HG03520 (cell line): ENCODE measurements at regions not wholly inside any gene's neighbourhood (a gene's known extent, or its start where the extent isn't known, plus 50 kb on each side); places are given as distances from the start of the nearest gene placed in this dataset.

ENCODE experiments used
- ATAC-seq: cut with Tn5 transposase; IDR thresholded peaks from one replicate; pipeline ENCODE4 v1.9.1; 2021; ENCODE audit warnings: mild to moderate bottlenecking, moderate library complexity; ENCODE audit not compliant: unreplicated experiment

DNA sequence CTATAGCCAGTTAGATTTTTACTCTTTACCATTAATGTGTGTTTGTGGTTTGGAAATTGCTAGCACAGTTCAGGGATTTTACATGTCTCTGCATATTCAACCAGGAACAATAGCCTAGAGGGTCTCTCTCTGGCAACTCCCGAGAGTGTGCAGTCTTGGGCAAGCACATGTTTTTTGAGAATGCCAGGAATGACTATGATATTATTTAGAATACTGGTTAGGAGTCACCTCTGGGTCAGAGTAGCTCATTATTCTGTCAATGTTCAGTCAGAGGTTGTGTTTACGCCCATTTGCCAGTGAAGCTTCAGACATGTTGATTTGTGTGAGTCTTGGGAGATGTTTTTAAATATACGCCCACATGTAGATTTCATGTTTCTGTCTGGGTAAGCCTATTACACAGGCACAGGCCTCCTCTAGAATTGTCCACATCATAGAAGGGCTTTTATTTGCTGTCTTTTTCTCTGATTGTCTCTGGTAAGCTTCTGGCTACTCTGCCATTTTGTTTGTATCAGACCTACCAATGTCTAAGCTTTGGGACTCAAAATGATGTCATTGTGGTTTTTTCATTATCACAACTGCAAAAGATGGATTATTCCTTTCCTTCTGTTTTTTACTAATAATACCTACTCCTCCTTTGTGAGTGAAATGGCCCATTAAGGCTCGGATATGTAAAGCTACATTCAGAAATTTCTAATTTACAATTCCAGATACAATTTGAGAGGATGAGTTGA lies 203.1 kb upstream of the PPFIA2 start:
- no peak for ATAC-seq

- ATAC-seq: no peak
Measured at GRCh38 chr12:81958406-81958805, 199.3 kb upstream of the PPFIA2 start.

DNA sequence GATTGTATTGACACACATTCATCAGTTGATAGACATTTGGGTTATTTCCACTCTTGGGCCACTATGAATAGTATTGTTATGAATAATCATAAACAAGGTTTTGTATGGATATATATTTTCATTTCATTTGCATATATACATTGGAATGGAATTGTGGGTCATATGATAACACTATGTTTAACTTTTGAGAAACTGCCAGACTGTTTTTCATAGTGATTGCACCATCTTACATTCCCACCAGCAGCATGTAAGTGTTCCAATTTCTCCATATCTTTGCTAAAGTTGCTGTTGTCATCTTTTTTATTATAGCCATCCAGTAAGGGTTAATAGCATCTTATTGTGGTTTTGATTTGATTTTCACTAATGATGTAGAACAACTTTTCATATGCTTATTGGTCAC lies 198.5 kb upstream of the PPFIA2 start:
- ATAC-seq: no peak

DNA sequence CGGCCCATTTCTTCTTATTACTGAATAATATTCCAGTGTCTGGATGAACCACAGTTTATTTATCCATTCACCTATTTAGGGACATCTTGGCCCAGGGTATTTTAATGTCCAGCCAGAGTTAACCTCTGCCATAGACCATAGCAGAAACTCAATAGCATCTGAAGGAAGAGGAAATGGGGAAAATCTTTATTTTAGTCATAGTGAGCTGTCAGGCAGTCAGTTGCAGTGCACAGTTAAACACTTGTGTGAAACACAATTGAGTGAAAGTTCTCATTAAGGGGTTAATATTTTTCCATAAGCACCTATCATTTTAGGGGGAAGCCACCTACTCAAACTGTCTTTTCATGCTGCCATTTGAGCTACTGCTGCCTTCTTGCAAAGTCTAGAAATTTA lies 197.3 kb upstream of the PPFIA2 start:
- no peak for ATAC-seq

GRCh38 chr12:81953541-81953940 lies 194.4 kb upstream of the PPFIA2 start:
- ATAC-seq: no peak

DNA sequence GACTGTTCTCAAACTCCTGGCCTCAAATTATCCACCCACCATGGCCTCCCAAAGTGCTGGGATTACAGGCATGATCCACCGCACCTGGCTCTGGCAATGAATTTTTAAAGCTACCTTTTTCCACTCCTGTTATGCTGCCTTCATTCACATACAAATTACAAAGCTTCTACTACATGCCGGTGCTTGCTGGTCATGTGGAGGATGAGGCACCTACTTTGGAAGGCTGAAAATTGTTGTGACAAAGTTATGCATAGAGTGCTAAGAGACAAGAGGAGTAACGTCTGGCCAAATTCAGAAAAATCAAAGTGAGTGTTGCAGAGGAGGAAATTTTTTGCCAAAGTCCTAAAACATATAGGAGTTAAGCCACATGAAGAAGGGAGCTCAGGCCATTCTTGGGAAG lies 191.7 kb upstream of the PPFIA2 start:
- no peak for ATAC-seq

- ATAC-seq: no peak
Measured at GRCh38 chr12:81949841-81950308, 190.7 kb upstream of the PPFIA2 start.

GRCh38 chr12:81949416-81949815 lies 190.3 kb upstream of the PPFIA2 start:
- ATAC-seq: no peak

GRCh38 chr12:81944886-81945285 lies 185.7 kb upstream of the PPFIA2 start:
- no peak for ATAC-seq

GRCh38 chr12:81942594-81942993 lies 183.4 kb upstream of the PPFIA2 start:
- ATAC-seq: no peak

DNA sequence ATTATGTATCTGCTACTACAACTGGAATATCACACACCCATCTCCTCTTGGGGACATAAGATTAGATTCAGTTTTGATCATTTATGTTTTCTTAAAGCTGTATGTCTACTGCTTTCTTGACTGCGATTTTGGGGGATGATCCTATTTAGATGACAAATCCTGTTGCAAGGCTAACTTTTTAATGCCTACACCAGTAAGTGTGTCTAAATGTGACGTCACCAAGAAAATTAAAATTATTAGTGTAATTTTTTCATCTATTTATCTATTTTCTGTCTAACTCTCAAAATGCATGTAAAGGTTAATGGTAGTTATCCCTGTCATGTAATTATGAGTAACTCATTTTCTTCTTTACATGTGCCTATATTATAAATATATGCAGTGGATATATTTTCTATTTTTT lies 170.9 kb upstream of the PPFIA2 start:
- no peak for ATAC-seq

- ATAC-seq: no peak
Measured at GRCh38 chr12:81896771-81897170, 137.6 kb upstream of the PPFIA2 start.

- no peak for ATAC-seq
Measured at GRCh38 chr12:81888961-81889360, 129.8 kb upstream of the PPFIA2 start.

DNA sequence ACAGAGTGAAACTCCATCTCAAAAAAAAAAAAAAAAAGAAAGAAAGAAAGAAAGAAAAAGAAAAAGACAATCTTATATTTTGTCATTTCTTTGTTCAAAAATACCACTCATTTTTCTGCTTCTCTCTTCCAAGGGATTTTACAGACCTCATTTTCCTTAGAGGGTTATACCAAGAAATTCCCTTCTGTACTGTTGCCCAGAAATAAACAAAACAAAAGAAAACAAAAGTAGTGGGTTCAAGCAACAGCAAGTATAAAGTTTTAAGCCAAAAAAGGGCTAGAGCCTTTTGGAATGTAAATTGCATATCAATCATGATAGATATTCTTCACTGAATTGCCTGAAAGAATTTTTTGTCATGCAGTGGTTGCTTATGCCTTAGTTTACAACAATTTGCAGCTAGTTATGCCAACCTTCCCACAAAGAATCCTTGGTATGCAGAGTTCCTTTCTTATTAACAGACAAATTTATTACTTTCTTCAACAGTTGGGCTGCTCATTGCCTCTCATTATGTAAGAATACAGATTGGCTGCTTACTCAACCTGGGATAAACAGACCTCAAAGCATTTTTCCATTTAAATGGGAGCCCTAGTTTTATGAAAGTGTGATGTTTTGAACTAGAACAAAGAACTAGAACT lies 129.1 kb upstream of the PPFIA2 start:
- ATAC-seq: no peak

DNA sequence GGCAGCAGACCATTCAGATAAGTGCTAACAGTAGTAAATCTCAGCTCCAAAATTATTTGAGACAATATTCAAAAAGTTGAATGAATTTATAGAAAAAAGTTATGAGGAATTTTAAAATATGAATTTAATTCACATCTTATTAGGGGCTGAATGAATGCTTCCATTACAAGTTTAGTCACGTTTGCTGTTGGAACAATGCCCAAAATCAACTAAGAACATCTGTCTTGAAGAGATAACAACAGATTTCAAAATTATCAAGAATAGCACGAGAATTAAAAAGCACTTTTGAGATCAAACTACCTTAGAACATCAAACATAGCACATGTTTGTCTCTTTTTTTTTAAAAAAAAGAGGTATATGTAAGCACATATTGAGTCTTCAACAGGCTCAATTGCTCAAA lies 115.4 kb upstream of the PPFIA2 start:
- no peak for ATAC-seq

GRCh38 chr12:81874166-81874565 lies 115.0 kb upstream of the PPFIA2 start:
- ATAC-seq: no peak

GRCh38 chr12:81872400-81872799 lies 113.2 kb upstream of the PPFIA2 start:
- ATAC-seq: no peak

- ATAC-seq: no peak
Measured at GRCh38 chr12:81866081-81866480, 106.9 kb upstream of the PPFIA2 start.

DNA sequence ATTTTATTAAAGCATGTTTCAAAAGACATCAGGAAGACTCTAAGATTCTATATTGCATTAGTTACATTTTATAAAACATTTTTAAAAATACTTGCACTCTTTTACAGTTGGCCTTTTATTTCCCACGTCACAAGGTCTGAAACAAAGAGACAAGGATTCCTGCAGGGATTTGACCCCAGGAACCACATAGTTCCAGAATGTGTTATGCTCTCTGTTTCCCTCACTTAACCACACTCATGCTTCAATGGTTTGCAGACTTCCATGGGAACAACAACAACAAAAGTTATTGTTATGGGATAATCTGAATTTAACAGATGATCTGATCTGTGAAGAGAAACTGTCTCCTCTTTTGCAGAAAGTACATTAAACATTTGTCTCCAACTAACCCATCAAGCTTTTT lies 104.3 kb upstream of the PPFIA2 start:
- ATAC-seq: no peak

DNA sequence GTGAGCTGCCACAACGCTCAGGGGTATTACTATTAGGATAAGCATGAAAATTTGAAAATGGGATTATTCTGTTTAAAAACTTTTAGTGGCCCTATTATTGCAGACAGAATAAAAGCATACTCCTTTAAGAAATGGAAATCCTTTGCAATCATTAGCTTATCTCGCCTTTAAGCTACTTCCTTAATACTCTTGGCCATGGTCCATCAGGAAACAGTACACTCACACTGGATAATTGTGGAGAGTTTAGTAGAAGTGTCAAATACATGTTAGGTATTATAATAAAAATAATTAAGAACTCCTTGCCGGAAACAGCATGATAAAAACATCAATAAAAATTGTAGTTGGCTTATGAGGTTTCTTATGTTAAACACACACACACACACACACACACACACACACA lies 100.4 kb upstream of the PPFIA2 start:
- ATAC-seq: no peak

GRCh38 chr12:81843599-81843998 lies 84.4 kb upstream of the PPFIA2 start:
- no peak for ATAC-seq

- ATAC-seq: no peak
Measured at GRCh38 chr12:81835783-81836182, 76.6 kb upstream of the PPFIA2 start.
